Heart right ventricle (tissue), 16 donors: ENCODE measurements at regions not wholly inside any gene's neighbourhood (a gene's known extent, or its start where the extent isn't known, plus 50 kb on each side); places are given as distances from the start of the nearest gene placed in this dataset.

Source experiments
- ATAC-seq, 8 donors: fragments of 200-7000 bp; cut with Tn5 transposase; one replicate each; pipeline ENCODE4 v1.9.1; 2020; ENCODE audit warnings: mild to moderate bottlenecking in 8 of 8, moderate library complexity in 8 of 8, moderate number of reproducible peaks in 1 of 8
- DNase-seq, 2 donors: peaks; one replicate each; pipeline ENCODE4 v3.0.0-alpha.2; 2020
- H3K27ac ChIP-seq, 10 donors: fragments of 200-600 bp; sonication (generic) in 2 of 10; one replicate each; pipeline versions ENCODE4 v1.5.0 to v1.8.0; 2020 to 2022; ENCODE audit warnings: mild to moderate bottlenecking in 3 of 10
- H3K27me3 ChIP-seq, 7 donors: fragments of 200-600 bp; one replicate each; pipeline ENCODE4 v1.8.0; 2021 to 2022; ENCODE audit warnings: mild to moderate bottlenecking in 2 of 7
- H3K36me3 ChIP-seq, 9 donors: fragments of 200-600 bp; sonication (generic) in 1 of 9; one replicate each; pipeline versions ENCODE4 v1.5.0 to v1.8.0; 2020 to 2022; ENCODE audit warnings: mild to moderate bottlenecking in 2 of 9
- H3K4me1 ChIP-seq, 9 donors: fragments of 200-600 bp; sonication (generic) in 1 of 9; one replicate each; pipeline versions ENCODE4 v1.5.0 to v1.8.0; 2020 to 2022; ENCODE audit warnings: mild to moderate bottlenecking in 4 of 9
- H3K4me3 ChIP-seq, 10 donors: fragments of 200-600 bp; sonication (generic) in 2 of 10; one replicate each; pipeline versions ENCODE4 v1.5.0 to v1.8.0; 2020 to 2022; ENCODE audit warnings: mild to moderate bottlenecking in 7 of 10, moderate library complexity in 2 of 10
- H3K9me3 ChIP-seq, 11 donors: fragments of 200-600 bp in 10 of 11; sonication (generic) in 2 of 11; one replicate each; pipeline versions ENCODE4 v1.5.0 to v1.8.0; 2013 to 2022; ENCODE audit warnings: mild to moderate bottlenecking in 2 of 11, control low read depth in 1 of 11, moderate library complexity in 1 of 11
- WGBS, 2 donors: extraction: QIAGEN DNeasy Blood & Tissue Kit; methylation state at CpG; one replicate each; pipeline ENCODE4 v1.1.7; 2013; ENCODE audit warnings: inconsistent platforms in 1 of 2; 5-methylcytosine and 5-hydroxymethylcytosine counted together
- intact Hi-C, 10 donors: fragments of 100-400 bp; cut with DNase I; formaldehyde crosslinking; loops; one replicate each; pipeline versions ENCODE4 v1.11.1 to v1.14.2; 2022
- TF ChIP-seq, protein P1 (sequence below), 9 donors: fragments of 200-600 bp; sonication (generic) in 2 of 9; IDR thresholded peaks; one replicate each; pipeline versions ENCODE4 v1.5.0 to v1.8.0; 2021 to 2022; ENCODE audit warnings: antibody characterized with exemption in 9 of 9, mild to moderate bottlenecking in 5 of 9, moderate library complexity in 1 of 9
- donor health status: Arrhythmogenic right ventricular cardiomyopathy.
- donor health status: ischemic (EF 13 %, LVEDD 7.1; RV severe dilation, severe dysfunction).
- donor health status: healthy with polysubstance abuse.
- donor health status: DM: no; HTN: yes; CAD: no.
- donor health status: DM: no; HTN: no; CAD: no.
- donor health status: ischemic (EF 25% LVEDD 6.9; RV normal size, moderate dysfunction).
- donor health status: ischemic (EF 25% LVEDD 5.7; RV mildly dilated, moderate dysfunction).
- donor health status: healthy.
- donor health status: DM: yes; HTN: yes; CAD: no.
- donor health status: Ischemic cardiomyopathy.
- donor health status: ischemic (EF 35%, LVEDD 5.7; RV mildly dilated, moderate dysfunction).
- donor health status: nonischemic (EF 11% LVEDD 7.7; RV severe dilation, severe dysfunction).
- donor health status: DM: yes; HTN: yes; CAD: no.
- donor health status: PGD.
- donor health status: ischemic (EF 29% LVEDD 5.4; RV normal size, mild dysfunction).
- donor health status: nonischemic (EF 23%, LVEDD 6.1; RV moderate dilation, normal function).

DNA sequence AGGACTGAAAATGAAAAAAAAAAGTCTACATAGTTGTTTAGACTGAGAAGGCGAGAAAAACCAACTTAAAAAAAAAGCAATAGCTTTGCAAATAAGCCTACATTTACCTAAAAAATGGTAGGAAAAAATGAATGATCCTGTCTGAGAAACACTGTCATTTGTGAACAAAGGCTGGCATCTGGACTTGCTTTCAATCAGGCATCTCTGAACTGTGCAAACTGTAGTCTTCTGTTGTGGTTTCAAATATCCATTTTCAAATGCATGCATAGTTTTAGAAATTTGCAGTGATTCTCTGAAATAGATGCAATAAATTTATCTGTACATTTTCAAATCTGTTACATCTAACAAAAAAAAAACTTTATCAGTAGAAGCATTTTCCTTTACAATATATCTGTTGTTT is 106.1 kb upstream of the LUZP2 start:
- 82 to 85% methylated on average over 1 of the region's 1 CpG for WGBS, 2 donors
- Histone ChIP-seq H3K9me3 (no peaks in the 10 kb centered on the region), H3K4me1 (no peaks in the 10 kb centered on the region), H3K27ac (no peak overlapping the region), H3K4me3 (no peak overlapping the region), H3K36me3 (no peaks in the 10 kb centered on the region), H3K27me3 (no peaks in the 10 kb centered on the region)
- TF ChIP-seq, protein P1, sequence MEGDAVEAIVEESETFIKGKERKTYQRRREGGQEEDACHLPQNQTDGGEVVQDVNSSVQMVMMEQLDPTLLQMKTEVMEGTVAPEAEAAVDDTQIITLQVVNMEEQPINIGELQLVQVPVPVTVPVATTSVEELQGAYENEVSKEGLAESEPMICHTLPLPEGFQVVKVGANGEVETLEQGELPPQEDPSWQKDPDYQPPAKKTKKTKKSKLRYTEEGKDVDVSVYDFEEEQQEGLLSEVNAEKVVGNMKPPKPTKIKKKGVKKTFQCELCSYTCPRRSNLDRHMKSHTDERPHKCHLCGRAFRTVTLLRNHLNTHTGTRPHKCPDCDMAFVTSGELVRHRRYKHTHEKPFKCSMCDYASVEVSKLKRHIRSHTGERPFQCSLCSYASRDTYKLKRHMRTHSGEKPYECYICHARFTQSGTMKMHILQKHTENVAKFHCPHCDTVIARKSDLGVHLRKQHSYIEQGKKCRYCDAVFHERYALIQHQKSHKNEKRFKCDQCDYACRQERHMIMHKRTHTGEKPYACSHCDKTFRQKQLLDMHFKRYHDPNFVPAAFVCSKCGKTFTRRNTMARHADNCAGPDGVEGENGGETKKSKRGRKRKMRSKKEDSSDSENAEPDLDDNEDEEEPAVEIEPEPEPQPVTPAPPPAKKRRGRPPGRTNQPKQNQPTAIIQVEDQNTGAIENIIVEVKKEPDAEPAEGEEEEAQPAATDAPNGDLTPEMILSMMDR (IDR thresholded peaks at IDR 0.05) = no peak
- ATAC-seq (no peak), DNase-seq (no peak)
- intact Hi-C loops = no loop called here

DNA sequence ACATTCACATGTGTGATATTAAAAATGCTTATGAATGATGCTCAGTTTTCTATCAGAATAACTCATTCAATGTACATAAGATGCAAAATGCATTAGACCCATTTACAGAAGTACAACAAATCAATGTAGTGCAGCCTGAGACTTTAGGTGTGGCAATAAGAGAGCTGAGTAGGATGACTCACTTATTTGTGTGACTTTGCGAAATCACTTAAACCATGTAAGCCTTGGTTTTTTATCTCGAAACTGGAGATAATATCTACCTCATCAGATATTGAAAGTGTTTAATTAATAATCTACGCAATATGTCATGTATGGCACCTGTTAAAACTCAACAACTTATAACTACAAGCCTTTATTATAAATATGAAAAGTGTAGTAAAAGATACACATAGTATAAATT is 105.7 kb upstream of the LUZP2 start:
- DNase-seq (no peak), ATAC-seq (no peak)
- H3K9me3 ChIP-seq = no peaks in the 10 kb centered on the region
- intact Hi-C loops = no loop called here
- 80 to 85% methylated on average over 3 of the region's 3 CpGs for WGBS, 2 donors
- TF ChIP-seq, protein P1 (IDR thresholded peaks at IDR 0.05) = no peak
- no peaks in the 10 kb centered on the region for H3K4me1 ChIP-seq
- H3K4me3 ChIP-seq = no peak overlapping the region
- H3K27ac ChIP-seq = no peak overlapping the region
- no peaks in the 10 kb centered on the region for H3K27me3 ChIP-seq
- H3K36me3 ChIP-seq = no peaks in the 10 kb centered on the region

DNA sequence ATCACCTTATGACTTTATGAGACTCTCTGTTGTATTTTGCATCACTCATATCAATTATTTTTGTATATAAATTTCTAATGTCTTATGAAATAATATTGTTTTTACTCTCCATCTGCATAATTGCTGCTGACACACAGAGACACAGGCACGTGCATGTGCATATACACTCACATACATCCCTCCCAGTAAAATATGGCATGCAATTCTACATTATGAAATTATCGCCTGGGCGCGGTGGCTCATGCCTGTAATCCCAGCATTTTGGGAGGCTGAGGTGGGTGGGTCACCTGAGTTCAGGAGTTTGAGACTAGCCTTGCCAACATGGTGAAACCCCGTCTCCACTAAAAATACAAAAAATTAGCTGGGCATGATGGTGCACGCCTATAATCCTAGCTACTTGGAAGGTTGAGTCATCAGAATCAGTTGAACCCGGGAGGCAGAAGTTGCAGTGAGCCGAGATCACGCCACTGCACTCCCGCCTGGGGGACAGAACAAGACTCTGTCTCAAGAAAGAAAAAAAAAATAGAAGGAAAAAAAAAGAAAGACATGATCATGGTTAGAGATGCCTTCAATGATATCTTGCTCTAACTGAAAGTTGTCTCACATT is 96.7 kb upstream of the LUZP2 start:
- Histone ChIP-seq H3K4me1 (no peaks in the 10 kb centered on the region), H3K27me3 (no peaks in the 10 kb centered on the region), H3K27ac (no peak overlapping the region), H3K9me3 (no peaks in the 10 kb centered on the region), H3K36me3 (no peaks in the 10 kb centered on the region), H3K4me3 (no peak overlapping the region)
- ATAC-seq = no peak
- WGBS, 2 donors = 81 to 84% methylated on average over 10 of the region's 10 CpGs
- intact Hi-C loops = no loop called here
- no peak for DNase-seq
- TF ChIP-seq, protein P1 (IDR thresholded peaks at IDR 0.05) = no peak

DNA sequence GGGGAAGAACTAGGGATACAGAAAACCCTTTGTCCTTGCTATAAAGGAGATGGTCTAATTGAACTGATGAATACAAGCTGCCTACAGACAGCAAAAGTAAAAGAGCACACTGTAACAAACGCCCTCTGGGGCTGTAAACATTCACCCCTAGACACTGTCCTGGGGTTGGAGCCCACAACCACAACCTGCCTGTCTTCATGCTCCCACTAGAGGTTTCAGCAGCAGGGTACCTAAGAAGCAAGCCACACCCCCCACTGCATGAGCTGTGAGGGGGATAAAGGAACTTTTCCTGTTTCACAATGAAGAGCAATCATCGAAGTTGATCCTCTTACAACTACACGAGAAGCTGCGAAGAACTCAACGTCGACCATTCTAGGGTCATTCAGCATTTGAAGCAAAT is 90.5 kb upstream of the LUZP2 start:
- Histone ChIP-seq H3K9me3 (no peaks in the 10 kb centered on the region), H3K27me3 (no peaks in the 10 kb centered on the region), H3K27ac (no peak overlapping the region), H3K4me1 (peaks cover 0 to 5% (median 0%) of the 10 kb centered on the region in 9 donors), H3K36me3 (no peaks in the 10 kb centered on the region), H3K4me3 (no peak overlapping the region)
- intact Hi-C loops = no loop called here
- ATAC-seq = no peak
- 76 to 81% methylated on average over 6 of the region's 6 CpGs for WGBS, 2 donors
- TF ChIP-seq, protein P1 (IDR thresholded peaks at IDR 0.05) = no peak
- DNase-seq = no peak
